ENCODE measurements at regions not wholly inside any gene's neighbourhood (a gene's known extent, or its start where the extent isn't known, plus 50 kb on each side); places are given as distances from the start of the nearest gene placed in this dataset.

DNA sequence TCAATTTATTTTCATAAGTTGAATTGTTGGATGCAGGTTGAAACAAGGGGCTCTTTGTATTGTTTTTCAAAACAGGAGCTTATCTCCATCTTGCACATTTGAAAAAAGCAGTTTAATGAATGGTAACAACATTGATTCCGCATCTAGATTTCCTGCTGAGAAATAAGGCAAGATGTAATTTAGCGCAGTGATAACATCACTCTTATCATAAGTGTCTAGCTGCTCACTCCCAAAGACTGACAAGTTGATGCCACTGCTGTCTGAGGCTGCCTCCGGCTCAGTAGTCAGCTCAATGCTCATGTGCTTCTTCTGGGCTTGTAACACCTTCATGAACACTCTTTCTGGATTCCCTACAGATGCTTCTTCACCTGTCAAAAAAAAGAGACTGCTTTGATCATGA, 92.4 kb downstream of the KPNA2 start:
- H3K9me3 ChIP-seq (ENCODE audit: low read depth, low read length): no peaks in the 10 kb centered on the region
- no peaks in the 10 kb centered on the region for H3K27me3 ChIP-seq (ENCODE audit: insufficient read depth, low read length)
- no peak overlapping the region for H3K4me3 ChIP-seq (ENCODE audit: low read length)
- H3K4me1 ChIP-seq (ENCODE audit: insufficient read depth, low read length): peaks cover 7% of the 10 kb centered on the region

GRCh38 chr17:68131456-68131855, 95.9 kb downstream of the KPNA2 start:
- H3K4me3 ChIP-seq (ENCODE audit: low read length): no peak overlapping the region
- H3K9me3 ChIP-seq (ENCODE audit: low read depth, low read length): no peaks in the 10 kb centered on the region
- H3K27me3 ChIP-seq (ENCODE audit: insufficient read depth, low read length): no peaks in the 10 kb centered on the region
- H3K4me1 ChIP-seq (ENCODE audit: insufficient read depth, low read length): peaks cover 4% of the 10 kb centered on the region

- Histone ChIP-seq H3K4me1 (ENCODE audit: insufficient read depth, low read length) (peaks cover 4% of the 10 kb centered on the region), H3K9me3 (ENCODE audit: low read depth, low read length) (no peaks in the 10 kb centered on the region), H3K4me3 (ENCODE audit: low read length) (no peak overlapping the region), H3K27me3 (ENCODE audit: insufficient read depth, low read length) (no peaks in the 10 kb centered on the region)
Observed at GRCh38 chr17:68133346-68134045, 98.0 kb downstream of the KPNA2 start.

GRCh38 chr17:68134046-68134637, 98.6 kb downstream of the KPNA2 start:
- H3K4me1 ChIP-seq (ENCODE audit: insufficient read depth, low read length): peaks cover 4% of the 10 kb centered on the region
- no peak overlapping the region for H3K4me3 ChIP-seq (ENCODE audit: low read length)
- H3K9me3 ChIP-seq (ENCODE audit: low read depth, low read length): no peaks in the 10 kb centered on the region
- H3K27me3 ChIP-seq (ENCODE audit: insufficient read depth, low read length): no peaks in the 10 kb centered on the region

DNA sequence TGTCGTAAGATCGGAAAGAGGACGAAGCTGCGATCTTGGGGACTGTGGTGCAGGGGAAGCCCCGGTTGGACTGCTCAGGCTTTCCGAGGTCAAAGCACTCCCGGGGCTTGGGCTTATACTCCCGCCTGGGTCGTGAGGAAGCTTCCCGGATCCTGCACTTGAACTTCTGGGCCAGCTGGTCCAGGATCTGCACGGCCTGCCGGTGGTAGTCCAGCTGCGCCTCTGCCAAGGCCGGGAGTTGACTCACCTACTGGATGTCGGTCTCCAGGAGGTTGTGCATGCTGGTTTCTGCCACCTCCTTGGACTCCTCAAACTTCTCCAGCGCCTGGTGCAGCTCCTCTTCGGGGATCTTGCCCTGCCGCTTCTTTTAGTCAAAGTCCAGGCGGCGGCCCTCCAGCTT, 99.2 kb downstream of the KPNA2 start:
- H3K4me1 ChIP-seq (ENCODE audit: insufficient read depth, low read length): peaks cover 4% of the 10 kb centered on the region
- H3K27me3 ChIP-seq (ENCODE audit: insufficient read depth, low read length): no peaks in the 10 kb centered on the region
- H3K9me3 ChIP-seq (ENCODE audit: low read depth, low read length): no peaks in the 10 kb centered on the region
- no peak overlapping the region for H3K4me3 ChIP-seq (ENCODE audit: low read length)

GRCh38 chr17:68135141-68135887, 99.8 kb downstream of the KPNA2 start:
- Histone ChIP-seq H3K4me1 (ENCODE audit: insufficient read depth, low read length) (peaks cover 4% of the 10 kb centered on the region), H3K9me3 (ENCODE audit: low read depth, low read length) (no peaks in the 10 kb centered on the region), H3K4me3 (ENCODE audit: low read length) (no peak overlapping the region), H3K27me3 (ENCODE audit: insufficient read depth, low read length) (no peaks in the 10 kb centered on the region)

DNA sequence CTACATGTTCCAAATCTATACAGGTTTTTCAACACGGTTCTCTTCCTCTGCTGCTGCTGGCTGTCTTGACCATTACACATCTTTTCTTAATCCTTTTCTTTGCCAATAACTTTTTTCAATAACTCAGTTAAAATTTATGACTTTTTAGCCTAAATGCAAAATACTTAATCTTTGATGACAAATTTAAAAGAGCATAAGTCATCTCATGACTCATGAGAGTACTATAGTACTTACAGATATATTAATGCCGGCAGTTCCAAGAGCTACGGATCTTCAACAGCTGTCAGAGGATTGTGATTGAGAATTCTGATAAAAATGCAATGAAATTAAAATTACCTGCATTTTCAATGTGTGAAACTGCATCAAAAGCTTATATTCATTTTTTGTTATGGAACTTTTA, 105.5 kb downstream of the KPNA2 start:
- Histone ChIP-seq H3K4me1 (ENCODE audit: insufficient read depth, low read length) (no peaks in the 10 kb centered on the region), H3K4me3 (ENCODE audit: low read length) (no peak overlapping the region), H3K9me3 (ENCODE audit: low read depth, low read length) (no peaks in the 10 kb centered on the region), H3K27me3 (ENCODE audit: insufficient read depth, low read length) (no peaks in the 10 kb centered on the region)

GRCh38 chr17:68142595-68142994, 105.2 kb upstream of the AMZ2 start:
- Histone ChIP-seq H3K27me3 (ENCODE audit: insufficient read depth, low read length) (no peaks in the 10 kb centered on the region), H3K4me1 (ENCODE audit: insufficient read depth, low read length) (no peaks in the 10 kb centered on the region), H3K9me3 (ENCODE audit: low read depth, low read length) (no peaks in the 10 kb centered on the region), H3K4me3 (ENCODE audit: low read length) (no peak overlapping the region)

- Histone ChIP-seq H3K27me3 (ENCODE audit: insufficient read depth, low read length) (no peaks in the 10 kb centered on the region), H3K4me1 (ENCODE audit: insufficient read depth, low read length) (no peaks in the 10 kb centered on the region), H3K9me3 (ENCODE audit: low read depth, low read length) (no peaks in the 10 kb centered on the region)
Observed at GRCh38 chr17:68143425-68143824, 104.4 kb upstream of the AMZ2 start.

DNA sequence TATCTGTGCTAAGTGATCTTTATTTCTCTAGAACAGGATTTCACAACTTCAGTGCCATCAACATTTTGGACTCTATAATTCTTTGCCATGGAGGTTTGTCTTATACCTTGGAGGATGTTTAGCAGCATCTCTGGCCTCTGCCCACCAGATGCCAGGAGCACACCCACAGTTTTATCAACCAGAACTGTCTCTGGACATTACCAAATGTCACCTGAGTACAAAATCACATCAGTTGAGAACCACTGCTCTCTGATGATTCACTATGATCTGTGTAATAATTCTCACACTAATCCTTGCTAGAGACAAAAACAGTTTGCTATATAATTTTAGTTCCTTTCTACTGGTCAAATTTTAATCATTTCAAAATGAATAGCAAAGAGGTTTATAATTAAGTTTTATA, 102.8 kb upstream of the AMZ2 start:
- Histone ChIP-seq H3K4me1 (ENCODE audit: insufficient read depth, low read length) (no peaks in the 10 kb centered on the region), H3K4me3 (ENCODE audit: low read length) (no peak overlapping the region), H3K27me3 (ENCODE audit: insufficient read depth, low read length) (no peaks in the 10 kb centered on the region), H3K9me3 (ENCODE audit: low read depth, low read length) (no peaks in the 10 kb centered on the region)

More at GRCh38 chr17:68143425-68143824, 104.4 kb upstream of the AMZ2 start:
- H3K4me3 ChIP-seq (ENCODE audit: low read length): no peak overlapping the region

- Histone ChIP-seq H3K4me3 (ENCODE audit: low read length) (no peak overlapping the region), H3K4me1 (ENCODE audit: insufficient read depth, low read length) (no peaks in the 10 kb centered on the region), H3K27me3 (ENCODE audit: insufficient read depth, low read length) (no peaks in the 10 kb centered on the region), H3K9me3 (ENCODE audit: low read depth, low read length) (no peaks in the 10 kb centered on the region)
Observed at GRCh38 chr17:68148936-68149335, 98.9 kb upstream of the AMZ2 start.

DNA sequence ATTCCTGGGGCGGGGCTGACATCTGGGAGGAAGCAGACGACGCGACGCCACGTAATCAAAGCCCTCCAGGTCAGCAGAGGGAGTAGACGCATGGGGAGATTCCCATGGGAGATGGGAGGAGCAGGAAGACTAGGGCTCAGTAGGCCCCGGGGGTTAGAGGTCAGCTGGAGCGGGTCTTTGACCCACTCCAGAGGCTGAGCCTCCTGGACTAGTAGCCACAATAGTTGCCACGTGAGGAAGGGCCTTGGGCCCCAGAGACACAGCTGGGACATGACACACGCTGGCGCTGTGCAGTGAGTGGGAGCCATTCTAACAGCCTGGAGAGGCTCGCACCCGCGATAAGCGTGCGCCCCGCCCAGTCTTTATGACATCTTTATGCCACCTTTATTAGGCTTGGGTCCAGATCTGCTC, 95.7 kb upstream of the AMZ2 start:
- Histone ChIP-seq H3K4me3 (ENCODE audit: low read length) (no peak overlapping the region), H3K4me1 (ENCODE audit: insufficient read depth, low read length) (no peaks in the 10 kb centered on the region), H3K27me3 (ENCODE audit: insufficient read depth, low read length) (no peaks in the 10 kb centered on the region), H3K9me3 (ENCODE audit: low read depth, low read length) (no peaks in the 10 kb centered on the region)

GRCh38 chr17:68155692-68156091, 92.2 kb upstream of the AMZ2 start:
- Histone ChIP-seq H3K27me3 (ENCODE audit: insufficient read depth, low read length) (no peaks in the 10 kb centered on the region), H3K9me3 (ENCODE audit: low read depth, low read length) (no peaks in the 10 kb centered on the region), H3K4me1 (ENCODE audit: insufficient read depth, low read length) (no peaks in the 10 kb centered on the region), H3K4me3 (ENCODE audit: low read length) (no peak overlapping the region)

GRCh38 chr17:68161644-68162428, 86.0 kb upstream of the AMZ2 start:
- no peaks in the 10 kb centered on the region for H3K4me1 ChIP-seq (ENCODE audit: insufficient read depth, low read length)

More at GRCh38 chr17:68161644-68162428, 86.0 kb upstream of the AMZ2 start:
- Histone ChIP-seq H3K9me3 (ENCODE audit: low read depth, low read length) (no peaks in the 10 kb centered on the region), H3K27me3 (ENCODE audit: insufficient read depth, low read length) (no peaks in the 10 kb centered on the region), H3K4me3 (ENCODE audit: low read length) (no peak overlapping the region)
